Chondrocyte (in vitro differentiated cells): ENCODE measurements at regions not wholly inside any gene's neighbourhood (a gene's known extent, or its start where the extent isn't known, plus 50 kb on each side); places are given as distances from the start of the nearest gene placed in this dataset.

Source experiments
- DNase-seq: peaks from one replicate; pipeline ENCODE4 v3.0.0; 2021; ENCODE audit warnings: mixed read lengths, low spot score
- H3K27ac Mint-ChIP-seq: one replicate; pipeline ENCODE4 v1.8.0; 2021; ENCODE audit warnings: mild to moderate bottlenecking, moderate library complexity, mixed read lengths; ENCODE audit not compliant: unreplicated experiment
- H3K27me3 Mint-ChIP-seq: 2 replicates; pipeline ENCODE4 v1.8.0; 2021; ENCODE audit warnings: low read depth, mixed read lengths
- H3K36me3 Mint-ChIP-seq: 2 replicates; pipeline ENCODE4 v1.8.0; 2021; ENCODE audit warnings: low read depth, mixed read lengths
- H3K4me1 Mint-ChIP-seq: 2 replicates; pipeline ENCODE4 v1.8.0; 2021; ENCODE audit warnings: low read depth, mild to moderate bottlenecking, mixed read lengths
- H3K4me3 Mint-ChIP-seq: one replicate; pipeline ENCODE4 v1.8.0; 2021; ENCODE audit warnings: mild to moderate bottlenecking, moderate library complexity, mixed read lengths; ENCODE audit not compliant: unreplicated experiment
- H3K9me3 Mint-ChIP-seq: 2 replicates; pipeline ENCODE4 v1.8.0; 2021; ENCODE audit warnings: low read depth, mixed read lengths
- CTCF ChIP-seq: fragments of 200-600 bp; sonication (generic); IDR thresholded peaks from 2 replicates; pipeline ENCODE4 v1.5.0; 2021; ENCODE audit warnings: antibody characterized with exemption, mild to moderate bottlenecking, moderate library complexity

- Mint-ChIP-seq H3K4me3 (no peak overlapping the region), H3K36me3 (no peaks in the 10 kb centered on the region), H3K27me3 (peaks cover 1% of the 10 kb centered on the region), H3K9me3 (no peaks in the 10 kb centered on the region), H3K4me1 (no peaks in the 10 kb centered on the region), H3K27ac (no peak overlapping the region)
- no peak for TF ChIP-seq CTCF
- DNase-seq: no peak
Measured at GRCh38 chr15:36507458-36507857, 72.0 kb upstream of the CDIN1 start.

GRCh38 chr15:36511594-36511993 lies 67.8 kb upstream of the CDIN1 start:
- Mint-ChIP-seq H3K4me3 (no peak overlapping the region), H3K27ac (no peak overlapping the region), H3K9me3 (no peaks in the 10 kb centered on the region), H3K36me3 (no peaks in the 10 kb centered on the region), H3K27me3 (peaks cover 1% of the 10 kb centered on the region), H3K4me1 (no peaks in the 10 kb centered on the region)
- no peak for TF ChIP-seq CTCF
- DNase-seq: no peak

GRCh38 chr15:36517758-36518157 lies 61.7 kb upstream of the CDIN1 start:
- no peak for TF ChIP-seq CTCF
- Mint-ChIP-seq H3K9me3 (no peaks in the 10 kb centered on the region), H3K36me3 (no peaks in the 10 kb centered on the region), H3K27me3 (no peaks in the 10 kb centered on the region), H3K27ac (no peak overlapping the region), H3K4me1 (no peaks in the 10 kb centered on the region), H3K4me3 (no peak overlapping the region)
- DNase-seq: no peak

- TF ChIP-seq CTCF: no peak
- Mint-ChIP-seq H3K27ac (no peak overlapping the region), H3K27me3 (no peaks in the 10 kb centered on the region), H3K4me3 (no peak overlapping the region), H3K4me1 (no peaks in the 10 kb centered on the region), H3K9me3 (no peaks in the 10 kb centered on the region), H3K36me3 (no peaks in the 10 kb centered on the region)
- no peak for DNase-seq
Measured at GRCh38 chr15:36519067-36519466, 60.4 kb upstream of the CDIN1 start.

- DNase-seq: no peak
- TF ChIP-seq CTCF: no peak
- Mint-ChIP-seq H3K27me3 (no peaks in the 10 kb centered on the region), H3K4me3 (no peak overlapping the region), H3K9me3 (peaks cover 5% of the 10 kb centered on the region), H3K36me3 (no peaks in the 10 kb centered on the region), H3K27ac (no peak overlapping the region), H3K4me1 (no peaks in the 10 kb centered on the region)
Measured at GRCh38 chr15:36525430-36525829, 54.0 kb upstream of the CDIN1 start.
